Middle frontal gyrus (tissue), 1 donor: ENCODE measurements at regions not wholly inside any gene's neighbourhood (a gene's known extent, or its start where the extent isn't known, plus 50 kb on each side); places are given as distances from the start of the nearest gene placed in this dataset.
"Not testable (repeated sequence)": the region's sequence is repeated elsewhere in the genome, so short reads cannot be mapped to it uniquely, and the experiment has no call there.

Experiments used
- DNase-seq: peaks from one replicate; pipeline ENCODE4 v3.0.0-alpha.2; 2015; ENCODE audit warnings: low spot score; ENCODE audit errors: extremely low spot score

GRCh38 chr5:106633825-106634224 lies 1036.9 kb downstream of the EFNA5 start:
- DNase-seq = no peak

- not testable (repeated sequence) for DNase-seq
These were observed 1042.3 kb downstream of the EFNA5 start for GRCh38 chr5:106628456-106628855.

GRCh38 chr5:106610041-106610440 lies 1060.7 kb downstream of the EFNA5 start:
- DNase-seq = no peak

- no peak for DNase-seq
These were observed 1069.1 kb downstream of the EFNA5 start for GRCh38 chr5:106601620-106602019.

GRCh38 chr5:106600803-106601202 lies 1069.9 kb downstream of the EFNA5 start:
- DNase-seq = no peak

GRCh38 chr5:106595864-106596263 lies 1074.9 kb downstream of the EFNA5 start:
- no peak for DNase-seq

- DNase-seq = no peak
These were observed 1086.5 kb downstream of the EFNA5 start for GRCh38 chr5:106584268-106584667.

GRCh38 chr5:106578736-106579135 lies 1092.0 kb downstream of the EFNA5 start:
- no peak for DNase-seq

GRCh38 chr5:106574820-106575219 lies 1095.9 kb downstream of the EFNA5 start:
- DNase-seq = no peak

- no peak for DNase-seq
These were observed 1104.7 kb downstream of the EFNA5 start for GRCh38 chr5:106566031-106566430.

- no peak for DNase-seq
These were observed 1125.4 kb downstream of the EFNA5 start for GRCh38 chr5:106545325-106545724.

- no peak for DNase-seq
These were observed 1127.4 kb downstream of the EFNA5 start for GRCh38 chr5:106543330-106543729.

- no peak for DNase-seq
These were observed 1140.6 kb downstream of the EFNA5 start for GRCh38 chr5:106530150-106530549.

GRCh38 chr5:106525438-106525837 lies 1145.3 kb downstream of the EFNA5 start:
- no peak for DNase-seq

- DNase-seq = no peak
These were observed 1146.9 kb downstream of the EFNA5 start for GRCh38 chr5:106523852-106524251.

- no peak for DNase-seq
These were observed 1148.4 kb downstream of the EFNA5 start for GRCh38 chr5:106522296-106522695.

GRCh38 chr5:106521701-106522100 lies 1149.0 kb downstream of the EFNA5 start:
- no peak for DNase-seq

GRCh38 chr5:106510321-106510720 lies 1160.4 kb downstream of the EFNA5 start:
- no peak for DNase-seq

GRCh38 chr5:106508894-106509293 lies 1161.8 kb downstream of the EFNA5 start:
- DNase-seq = no peak

- DNase-seq = no peak
These were observed 1176.8 kb downstream of the EFNA5 start for GRCh38 chr5:106493910-106494309.

GRCh38 chr5:106489004-106489403 lies 1181.7 kb downstream of the EFNA5 start:
- no peak for DNase-seq

- no peak for DNase-seq
These were observed 1182.3 kb downstream of the EFNA5 start for GRCh38 chr5:106488407-106488806.

GRCh38 chr5:106481374-106481773 lies 1189.4 kb downstream of the EFNA5 start:
- DNase-seq = no peak

GRCh38 chr5:106476630-106477029 lies 1194.1 kb downstream of the EFNA5 start:
- no peak for DNase-seq
